B cell (primary cell): ENCODE measurements at regions not wholly inside any gene's neighbourhood (a gene's known extent, or its start where the extent isn't known, plus 50 kb on each side); places are given as distances from the start of the nearest gene placed in this dataset.

Source experiments
- ATAC-seq: fragments of 200-7000 bp; cut with Tn5 transposase; one replicate; pipeline ENCODE4 v1.10.0; 2021; ENCODE audit warnings: low read depth, mild to moderate bottlenecking, moderate number of reproducible peaks, moderate library complexity
- CTCF ChIA-PET: fragments of 350-600 bp; sonication (Branson Sonifier 250); formaldehyde crosslinking; loops from one replicate; lab custom pipeline; 2021; ENCODE audit warnings: antibody characterized with exemption, inconsistent platforms; lab: Charles Lee
- POLR2A ChIA-PET: fragments of 350-600 bp; sonication (Branson Sonifier 250); formaldehyde crosslinking; loops from one replicate; lab custom pipeline; 2021; ENCODE audit warnings: antibody characterized with exemption; lab: Charles Lee
- DNase-seq: peaks from one replicate; pipeline ENCODE4 v3.0.0; 2013
- H2AFZ ChIP-seq: 2 replicates; pipeline ENCODE4 v1.6.1; 2012; ENCODE audit warnings: mild to moderate bottlenecking, low read depth, low read length; ENCODE audit not compliant: insufficient read depth, poor library complexity, severe bottlenecking
- H3K27ac ChIP-seq, 2 donors: 1 replicate in 1 of 2; 2 replicates in 1 of 2; pipeline ENCODE4 v1.5.1; 2012 to 2013; ENCODE audit warnings: low read length in 2 of 2, mild to moderate bottlenecking in 2 of 2, moderate library complexity in 1 of 2
- H3K27me3 ChIP-seq, 4 experiments: fragments of 200-600 bp in 1 of 4; sonication (generic) in 1 of 4; replicated peaks in 1 of 4; 1 replicate in 2 of 4; 2 replicates in 2 of 4; pipeline versions ENCODE4 v1.6.1 to v1.7.0; 2013 to 2016; ENCODE audit warnings: low read length in 3 of 4, mild to moderate bottlenecking in 2 of 4, mixed read lengths in 1 of 4, moderate library complexity in 1 of 4; ENCODE audit not compliant: insufficient read depth in 4 of 4, control insufficient read depth in 3 of 4; ENCODE audit errors: control extremely low read depth in 1 of 4
- H3K36me3 ChIP-seq, 2 experiments: replicated peaks in 1 of 2; 1 replicate in 1 of 2; 2 replicates in 1 of 2; pipeline versions ENCODE4 v1.6.1 to v1.7.1; 2013; ENCODE audit warnings: low read length in 1 of 2; ENCODE audit not compliant: insufficient read depth in 2 of 2, control insufficient read depth in 1 of 2; ENCODE audit errors: control extremely low read depth in 1 of 2, extremely low read depth in 1 of 2
- H3K4me1 ChIP-seq, 2 donors: fragments of 200-600 bp in 1 of 2; sonication (generic) in 1 of 2; 1 replicate in 1 of 2; 2 replicates in 1 of 2; pipeline versions ENCODE4 v1.5.1 to v1.6.1; 2013 to 2017; ENCODE audit warnings: low read length in 2 of 2; ENCODE audit not compliant: control insufficient read depth in 2 of 2, insufficient read depth in 2 of 2
- H3K4me2 ChIP-seq: replicated peaks from 2 replicates; pipeline ENCODE3; 2012; ENCODE audit warnings: mild to moderate bottlenecking, low read depth, low read length; ENCODE audit not compliant: poor library complexity, severe bottlenecking
- H3K4me3 ChIP-seq, 5 experiments: fragments of 200-600 bp in 1 of 5; sonication (generic) in 1 of 5; 1 replicate in 3 of 5; 2 replicates in 2 of 5; pipeline versions ENCODE4 v1.5.1 to v1.7.0; 2011 to 2016; ENCODE audit warnings: low read length in 4 of 5, mild to moderate bottlenecking in 4 of 5, low read depth in 2 of 5, control low read depth in 1 of 5, moderate library complexity in 1 of 5; ENCODE audit not compliant: insufficient read depth in 1 of 5; ENCODE audit errors: control extremely low read depth in 1 of 5, extremely low read depth in 1 of 5
- H3K79me2 ChIP-seq: fragments of 200-600 bp; sonication (generic); one replicate; pipeline ENCODE4 v1.6.0; 2016; ENCODE audit warnings: low read length; ENCODE audit not compliant: control insufficient read depth, insufficient read depth
- H3K9ac ChIP-seq: fragments of 200-600 bp; sonication (generic); 2 replicates; pipeline ENCODE4 v1.6.1; 2017; ENCODE audit warnings: mild to moderate bottlenecking, low read length, moderate library complexity
- H3K9me3 ChIP-seq, 3 donors: one replicate each; pipeline versions ENCODE4 v1.6.1 to v1.7.1; 2013; ENCODE audit warnings: low read length in 2 of 3; ENCODE audit not compliant: control insufficient read depth in 2 of 3, insufficient read depth in 1 of 3; ENCODE audit errors: control extremely low read depth in 1 of 3
- H4K20me1 ChIP-seq: 2 replicates; pipeline ENCODE4 v1.6.0; 2012; ENCODE audit warnings: mild to moderate bottlenecking, low read length; ENCODE audit not compliant: insufficient read depth, control insufficient read depth, poor library complexity, severe bottlenecking
- H3K27ac Mint-ChIP-seq: one replicate; pipeline ENCODE4 v1.8.0; 2021; ENCODE audit warnings: mixed read lengths
- H3K27me3 Mint-ChIP-seq: one replicate; pipeline ENCODE4 v1.8.0; 2021; ENCODE audit warnings: mixed read lengths
- H3K4me1 Mint-ChIP-seq: one replicate; pipeline ENCODE4 v1.8.0; 2021; ENCODE audit warnings: mixed read lengths
- H3K4me3 Mint-ChIP-seq: one replicate; pipeline ENCODE4 v1.8.0; 2021; ENCODE audit warnings: mixed read lengths
- H3K9me3 Mint-ChIP-seq: one replicate; pipeline ENCODE4 v1.8.0; 2022; ENCODE audit warnings: mixed read lengths; ENCODE audit not compliant: insufficient read depth
- EZH2 ChIP-seq: IDR thresholded peaks from 2 replicates; pipeline ENCODE4 v1.6.1; 2012; ENCODE audit warnings: borderline replicate concordance, low read depth, mild to moderate bottlenecking, moderate library complexity, low read length; ENCODE audit not compliant: insufficient read depth, poor library complexity, severe bottlenecking
- WGBS: methylation state at CpG from one replicate; pipeline ENCODE4 v1.1.5; 2013; ENCODE audit warnings: missing lambda C conversion rate; ENCODE audit not compliant: insufficient coverage; 5-methylcytosine and 5-hydroxymethylcytosine counted together
- intact Hi-C: fragments of 100-400 bp; cut with micrococcal nuclease; formaldehyde crosslinking; loops from one replicate; pipeline ENCODE4 v1.10.0; 2022
- TF ChIP-seq, protein P1 (sequence below): fragments of 200-600 bp; IDR thresholded peaks from one replicate; pipeline ENCODE4 v1.8.0; 2022; ENCODE audit warnings: antibody characterized with exemption, mild to moderate bottlenecking

DNA sequence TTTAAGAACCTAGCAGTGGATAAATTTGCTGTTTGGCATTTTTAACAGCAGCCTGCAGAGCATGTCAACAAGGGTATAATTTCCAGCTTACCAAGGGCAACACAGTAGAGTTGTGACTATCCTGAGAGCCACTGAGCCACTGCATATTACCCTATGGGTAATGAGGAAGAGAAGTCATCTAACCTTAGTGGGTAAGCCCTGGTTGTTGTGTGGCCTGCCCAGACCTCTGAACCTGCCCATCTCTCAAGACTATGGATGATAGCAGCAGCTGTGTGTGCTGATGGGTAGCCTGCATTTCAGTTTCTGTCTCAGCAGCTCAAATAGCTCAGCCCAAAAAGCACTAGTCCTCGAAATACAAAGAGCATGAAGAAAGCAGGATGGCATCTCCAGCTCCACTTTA, 56.1 kb upstream of the PIP5K1B start:
- intact Hi-C loops: no loop called here
- peaks cover 81% of the 10 kb centered on the region for H3K4me1 Mint-ChIP-seq
- peak overlapping the region; percentile 63 for H3K4me3 Mint-ChIP-seq
- H3K27ac Mint-ChIP-seq: peak overlapping the region; percentile 82
- Histone ChIP-seq H3K4me2 (peak overlapping the region; percentile 20), H3K9me3 (no peaks in the 10 kb centered on the region), H3K79me2 (no peaks in the 10 kb centered on the region), H3K9ac (no peak overlapping the region), H3K27ac (peak overlapping the region; percentile 16 to 44), H3K36me3 (no peaks in the 10 kb centered on the region), H2AFZ (peak overlapping the region; percentile 35), H3K4me1 (peaks cover 46 to 51% of the 10 kb centered on the region in 2 donors), H4K20me1 (no peaks in the 10 kb centered on the region), H3K4me3 (peak overlapping the region in 1 of 5 experiments; percentile 7), H3K27me3 (no peaks in the 10 kb centered on the region)
- POLR2A ChIA-PET: no interaction called here
- no peak for DNase-seq
- CTCF ChIA-PET: interaction anchor here (0.8 to 1.2 kb wide), 3 partner anchors 13 to 36 kb away, joined by 3 to 4 read pairs (median 3); no protein-coding TSS in a partner anchor
- peak; percentile 31 for ATAC-seq
- no peaks in the 10 kb centered on the region for H3K27me3 Mint-ChIP-seq
- no CpG with 5 or more reads among the region's 1 CpG for WGBS
- TF ChIP-seq, protein P1, sequence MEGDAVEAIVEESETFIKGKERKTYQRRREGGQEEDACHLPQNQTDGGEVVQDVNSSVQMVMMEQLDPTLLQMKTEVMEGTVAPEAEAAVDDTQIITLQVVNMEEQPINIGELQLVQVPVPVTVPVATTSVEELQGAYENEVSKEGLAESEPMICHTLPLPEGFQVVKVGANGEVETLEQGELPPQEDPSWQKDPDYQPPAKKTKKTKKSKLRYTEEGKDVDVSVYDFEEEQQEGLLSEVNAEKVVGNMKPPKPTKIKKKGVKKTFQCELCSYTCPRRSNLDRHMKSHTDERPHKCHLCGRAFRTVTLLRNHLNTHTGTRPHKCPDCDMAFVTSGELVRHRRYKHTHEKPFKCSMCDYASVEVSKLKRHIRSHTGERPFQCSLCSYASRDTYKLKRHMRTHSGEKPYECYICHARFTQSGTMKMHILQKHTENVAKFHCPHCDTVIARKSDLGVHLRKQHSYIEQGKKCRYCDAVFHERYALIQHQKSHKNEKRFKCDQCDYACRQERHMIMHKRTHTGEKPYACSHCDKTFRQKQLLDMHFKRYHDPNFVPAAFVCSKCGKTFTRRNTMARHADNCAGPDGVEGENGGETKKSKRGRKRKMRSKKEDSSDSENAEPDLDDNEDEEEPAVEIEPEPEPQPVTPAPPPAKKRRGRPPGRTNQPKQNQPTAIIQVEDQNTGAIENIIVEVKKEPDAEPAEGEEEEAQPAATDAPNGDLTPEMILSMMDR: no peak
- TF ChIP-seq EZH2: no peak
- no peaks in the 10 kb centered on the region for H3K9me3 Mint-ChIP-seq

DNA sequence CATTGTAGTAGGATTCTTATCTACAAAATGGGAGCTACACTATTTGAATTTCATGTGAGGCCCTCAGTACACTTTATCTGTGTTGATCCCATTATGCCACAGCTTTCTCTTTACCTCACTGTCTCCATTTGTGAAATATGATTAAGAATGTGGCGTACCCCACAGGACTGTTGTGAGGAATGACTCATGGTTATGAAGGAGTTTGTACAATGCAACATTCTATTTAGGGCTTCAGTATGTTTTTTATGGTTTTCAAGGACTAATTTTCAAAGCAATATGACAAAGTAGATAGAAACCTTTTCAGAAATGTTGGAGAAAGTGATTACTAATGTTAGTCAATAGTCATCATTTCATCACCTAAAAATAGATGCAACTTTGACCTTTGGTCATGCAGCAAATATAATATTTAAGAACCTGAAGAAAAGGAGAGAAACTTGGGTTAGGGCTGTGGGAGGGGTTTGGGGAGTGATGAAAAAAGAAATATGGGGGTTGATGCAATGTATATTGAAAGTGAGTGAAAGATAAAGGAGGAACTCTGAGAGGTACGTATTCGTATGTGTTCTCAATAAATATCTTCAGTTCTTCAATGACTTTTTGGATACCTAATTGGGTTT, 53.7 kb upstream of the PIP5K1B start:
- Histone ChIP-seq H3K36me3 (no peaks in the 10 kb centered on the region), H4K20me1 (no peaks in the 10 kb centered on the region), H3K79me2 (no peaks in the 10 kb centered on the region), H3K4me1 (peaks cover 22 to 27% of the 10 kb centered on the region in 2 donors), H3K27me3 (no peaks in the 10 kb centered on the region), H3K4me3 (no peak overlapping the region), H3K27ac (no peak overlapping the region), H3K9me3 (no peaks in the 10 kb centered on the region), H2AFZ (no peak overlapping the region), H3K4me2 (no peak overlapping the region), H3K9ac (no peak overlapping the region)
- no peak overlapping the region for H3K27ac Mint-ChIP-seq
- DNase-seq (no peak), ATAC-seq (no peak)
- ChIA-PET POLR2A (no interaction called here), CTCF (no interaction called here)
- intact Hi-C loops: no loop called here
- TF ChIP-seq, protein P1: no peak
- no peak for TF ChIP-seq EZH2
- no peak overlapping the region for H3K4me3 Mint-ChIP-seq
- H3K4me1 Mint-ChIP-seq: peaks cover 57% of the 10 kb centered on the region
- no CpG with 5 or more reads among the region's 3 CpGs for WGBS
- no peaks in the 10 kb centered on the region for H3K27me3 Mint-ChIP-seq
- no peaks in the 10 kb centered on the region for H3K9me3 Mint-ChIP-seq
